B cell (primary cell): ENCODE measurements at regions not wholly inside any gene's neighbourhood (a gene's known extent, or its start where the extent isn't known, plus 50 kb on each side); places are given as distances from the start of the nearest gene placed in this dataset.

ENCODE experiments used
- ATAC-seq: fragments of 200-7000 bp; cut with Tn5 transposase; one replicate; pipeline ENCODE4 v1.10.0; 2021; ENCODE audit warnings: low read depth, mild to moderate bottlenecking, moderate number of reproducible peaks, moderate library complexity
- CTCF ChIA-PET: fragments of 350-600 bp; sonication (Branson Sonifier 250); formaldehyde crosslinking; loops from one replicate; lab custom pipeline; 2021; ENCODE audit warnings: antibody characterized with exemption, inconsistent platforms; lab: Charles Lee
- POLR2A ChIA-PET: fragments of 350-600 bp; sonication (Branson Sonifier 250); formaldehyde crosslinking; loops from one replicate; lab custom pipeline; 2021; ENCODE audit warnings: antibody characterized with exemption; lab: Charles Lee
- DNase-seq: peaks from one replicate; pipeline ENCODE4 v3.0.0; 2013
- H2AFZ ChIP-seq: 2 replicates; pipeline ENCODE4 v1.6.1; 2012; ENCODE audit warnings: mild to moderate bottlenecking, low read depth, low read length; ENCODE audit not compliant: insufficient read depth, poor library complexity, severe bottlenecking
- H3K27ac ChIP-seq, 2 donors: 1 replicate in 1 of 2; 2 replicates in 1 of 2; pipeline ENCODE4 v1.5.1; 2012 to 2013; ENCODE audit warnings: low read length in 2 of 2, mild to moderate bottlenecking in 2 of 2, moderate library complexity in 1 of 2
- H3K27me3 ChIP-seq, 4 experiments: fragments of 200-600 bp in 1 of 4; sonication (generic) in 1 of 4; replicated peaks in 1 of 4; 1 replicate in 2 of 4; 2 replicates in 2 of 4; pipeline versions ENCODE4 v1.6.1 to v1.7.0; 2013 to 2016; ENCODE audit warnings: low read length in 3 of 4, mild to moderate bottlenecking in 2 of 4, mixed read lengths in 1 of 4, moderate library complexity in 1 of 4; ENCODE audit not compliant: insufficient read depth in 4 of 4, control insufficient read depth in 3 of 4; ENCODE audit errors: control extremely low read depth in 1 of 4
- H3K36me3 ChIP-seq, 2 experiments: replicated peaks in 1 of 2; 1 replicate in 1 of 2; 2 replicates in 1 of 2; pipeline versions ENCODE4 v1.6.1 to v1.7.1; 2013; ENCODE audit warnings: low read length in 1 of 2; ENCODE audit not compliant: insufficient read depth in 2 of 2, control insufficient read depth in 1 of 2; ENCODE audit errors: control extremely low read depth in 1 of 2, extremely low read depth in 1 of 2
- H3K4me1 ChIP-seq, 2 donors: fragments of 200-600 bp in 1 of 2; sonication (generic) in 1 of 2; 1 replicate in 1 of 2; 2 replicates in 1 of 2; pipeline versions ENCODE4 v1.5.1 to v1.6.1; 2013 to 2017; ENCODE audit warnings: low read length in 2 of 2; ENCODE audit not compliant: control insufficient read depth in 2 of 2, insufficient read depth in 2 of 2
- H3K4me2 ChIP-seq: replicated peaks from 2 replicates; pipeline ENCODE3; 2012; ENCODE audit warnings: mild to moderate bottlenecking, low read depth, low read length; ENCODE audit not compliant: poor library complexity, severe bottlenecking
- H3K4me3 ChIP-seq, 5 experiments: fragments of 200-600 bp in 1 of 5; sonication (generic) in 1 of 5; 1 replicate in 3 of 5; 2 replicates in 2 of 5; pipeline versions ENCODE4 v1.5.1 to v1.7.0; 2011 to 2016; ENCODE audit warnings: low read length in 4 of 5, mild to moderate bottlenecking in 4 of 5, low read depth in 2 of 5, control low read depth in 1 of 5, moderate library complexity in 1 of 5; ENCODE audit not compliant: insufficient read depth in 1 of 5; ENCODE audit errors: control extremely low read depth in 1 of 5, extremely low read depth in 1 of 5
- H3K79me2 ChIP-seq: fragments of 200-600 bp; sonication (generic); one replicate; pipeline ENCODE4 v1.6.0; 2016; ENCODE audit warnings: low read length; ENCODE audit not compliant: control insufficient read depth, insufficient read depth
- H3K9ac ChIP-seq: fragments of 200-600 bp; sonication (generic); 2 replicates; pipeline ENCODE4 v1.6.1; 2017; ENCODE audit warnings: mild to moderate bottlenecking, low read length, moderate library complexity
- H3K9me3 ChIP-seq, 3 donors: one replicate each; pipeline versions ENCODE4 v1.6.1 to v1.7.1; 2013; ENCODE audit warnings: low read length in 2 of 3; ENCODE audit not compliant: control insufficient read depth in 2 of 3, insufficient read depth in 1 of 3; ENCODE audit errors: control extremely low read depth in 1 of 3
- H4K20me1 ChIP-seq: 2 replicates; pipeline ENCODE4 v1.6.0; 2012; ENCODE audit warnings: mild to moderate bottlenecking, low read length; ENCODE audit not compliant: insufficient read depth, control insufficient read depth, poor library complexity, severe bottlenecking
- H3K27ac Mint-ChIP-seq: one replicate; pipeline ENCODE4 v1.8.0; 2021; ENCODE audit warnings: mixed read lengths
- H3K27me3 Mint-ChIP-seq: one replicate; pipeline ENCODE4 v1.8.0; 2021; ENCODE audit warnings: mixed read lengths
- H3K4me1 Mint-ChIP-seq: one replicate; pipeline ENCODE4 v1.8.0; 2021; ENCODE audit warnings: mixed read lengths
- H3K4me3 Mint-ChIP-seq: one replicate; pipeline ENCODE4 v1.8.0; 2021; ENCODE audit warnings: mixed read lengths
- H3K9me3 Mint-ChIP-seq: one replicate; pipeline ENCODE4 v1.8.0; 2022; ENCODE audit warnings: mixed read lengths; ENCODE audit not compliant: insufficient read depth
- CTCF ChIP-seq: fragments of 200-600 bp; IDR thresholded peaks from one replicate; pipeline ENCODE4 v1.8.0; 2022; ENCODE audit warnings: antibody characterized with exemption, mild to moderate bottlenecking
- EZH2 ChIP-seq: IDR thresholded peaks from 2 replicates; pipeline ENCODE4 v1.6.1; 2012; ENCODE audit warnings: borderline replicate concordance, low read depth, mild to moderate bottlenecking, moderate library complexity, low read length; ENCODE audit not compliant: insufficient read depth, poor library complexity, severe bottlenecking
- WGBS: methylation state at CpG from one replicate; pipeline ENCODE4 v1.1.5; 2013; ENCODE audit warnings: missing lambda C conversion rate; ENCODE audit not compliant: insufficient coverage; 5-methylcytosine and 5-hydroxymethylcytosine counted together
- intact Hi-C: fragments of 100-400 bp; cut with micrococcal nuclease; formaldehyde crosslinking; loops from one replicate; pipeline ENCODE4 v1.10.0; 2022

- H4K20me1 ChIP-seq = no peaks in the 10 kb centered on the region
- POLR2A ChIA-PET = no interaction called here
- H3K27ac ChIP-seq = no peak overlapping the region
- no peak overlapping the region for H3K4me2 ChIP-seq
- H3K4me3 Mint-ChIP-seq = no peak overlapping the region
- no peaks in the 10 kb centered on the region for H3K27me3 Mint-ChIP-seq
- no peaks in the 10 kb centered on the region for H3K36me3 ChIP-seq
- no peak for TF ChIP-seq CTCF
- TF ChIP-seq EZH2 = no peak
- CTCF ChIA-PET = no interaction called here
- H3K4me1 ChIP-seq = no peaks in the 10 kb centered on the region
- H3K4me3 ChIP-seq = no peak overlapping the region
- no peaks in the 10 kb centered on the region for H3K27me3 ChIP-seq
- H3K79me2 ChIP-seq = no peaks in the 10 kb centered on the region
- no peaks in the 10 kb centered on the region for H3K9me3 Mint-ChIP-seq
- H3K9me3 ChIP-seq = peaks cover 0 to 1% (median 0%) of the 10 kb centered on the region in 3 donors
- H2AFZ ChIP-seq = no peak overlapping the region
- WGBS = no CpG with 5 or more reads among the region's 3 CpGs
- ATAC-seq (no peak), DNase-seq (no peak)
- H3K4me1 Mint-ChIP-seq = no peaks in the 10 kb centered on the region
- no peak overlapping the region for H3K27ac Mint-ChIP-seq
- H3K9ac ChIP-seq = no peak overlapping the region
- intact Hi-C loops = no loop called here
Measured at GRCh38 chr3:181570472-181570871, 141.3 kb upstream of the SOX2 start.

DNA sequence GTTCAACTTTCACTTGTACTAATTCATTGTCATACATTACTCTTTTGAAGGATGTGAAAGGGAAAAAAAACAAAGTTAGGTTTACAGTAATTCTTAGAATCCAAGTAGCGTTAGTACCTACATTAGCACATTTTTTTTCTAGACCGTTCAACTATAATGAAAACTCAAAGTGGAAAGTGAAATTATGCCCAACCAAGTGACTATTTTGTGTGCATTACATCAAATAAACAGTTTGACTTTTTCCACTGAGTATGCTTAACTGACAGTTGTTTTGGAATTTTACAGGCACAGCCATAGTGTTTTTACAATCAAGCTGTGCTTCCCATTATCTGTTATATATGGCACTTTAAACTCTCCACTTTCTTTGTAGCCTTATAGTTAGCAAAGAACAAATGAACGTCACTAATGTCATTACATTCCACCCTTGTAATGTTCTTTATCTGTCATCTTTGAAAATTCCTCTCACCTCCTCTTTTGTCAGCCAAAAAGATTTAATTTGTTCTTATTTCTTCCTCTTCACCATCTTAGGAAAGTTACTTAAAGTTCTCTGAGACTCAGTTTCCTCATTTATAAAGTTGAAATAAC is 142.3 kb upstream of the SOX2 start:
- H3K9me3 ChIP-seq = peaks cover 0 to 1% (median 0%) of the 10 kb centered on the region in 3 donors
- no peak overlapping the region for H3K9ac ChIP-seq
- Mint-ChIP-seq H3K9me3 (no peaks in the 10 kb centered on the region), H3K4me1 (no peaks in the 10 kb centered on the region), H3K27ac (no peak overlapping the region), H3K27me3 (no peaks in the 10 kb centered on the region), H3K4me3 (no peak overlapping the region)
- no peak overlapping the region for H2AFZ ChIP-seq
- no peak for DNase-seq
- no peak overlapping the region for H3K4me3 ChIP-seq
- H3K27me3 ChIP-seq = no peaks in the 10 kb centered on the region
- intact Hi-C loops = no loop called here
- no peaks in the 10 kb centered on the region for H3K4me1 ChIP-seq
- H4K20me1 ChIP-seq = no peaks in the 10 kb centered on the region
- TF ChIP-seq EZH2 = no peak
- no peak for TF ChIP-seq CTCF
- no CpG with 5 or more reads among the region's 3 CpGs for WGBS
- H3K4me2 ChIP-seq = no peak overlapping the region
- no peak for ATAC-seq
- H3K36me3 ChIP-seq = no peaks in the 10 kb centered on the region
- ChIA-PET POLR2A (no interaction called here), CTCF (no interaction called here)
- no peak overlapping the region for H3K27ac ChIP-seq
- H3K79me2 ChIP-seq = no peaks in the 10 kb centered on the region
